HFFc6 (cell line): ENCODE measurements at regions not wholly inside any gene's neighbourhood (a gene's known extent, or its start where the extent isn't known, plus 50 kb on each side); places are given as distances from the start of the nearest gene placed in this dataset.

Experiments
- DNase-seq: peaks from one replicate; pipeline ENCODE4 v3.0.0-alpha.2; 2018
- H3K27ac Mint-ChIP-seq: 2 replicates; pipeline ENCODE4 v1.8.0; 2020; ENCODE audit warnings: mild to moderate bottlenecking, mixed read lengths
- H3K27me3 Mint-ChIP-seq: 2 replicates; pipeline ENCODE4 v1.8.0; 2021; ENCODE audit warnings: mild to moderate bottlenecking, moderate library complexity, mixed read lengths; ENCODE audit not compliant: insufficient read depth
- H3K36me3 Mint-ChIP-seq: 2 replicates; pipeline ENCODE4 v1.8.0; 2021; ENCODE audit warnings: low read depth, mixed read lengths
- H3K4me1 Mint-ChIP-seq: 2 replicates; pipeline ENCODE4 v1.8.0; 2020; ENCODE audit warnings: low read depth, mixed read lengths
- H3K4me3 Mint-ChIP-seq: 2 replicates; pipeline ENCODE4 v1.8.0; 2020; ENCODE audit warnings: mild to moderate bottlenecking, moderate library complexity, mixed read lengths
- H3K9me3 Mint-ChIP-seq: 2 replicates; pipeline ENCODE4 v1.8.0; 2020; ENCODE audit warnings: mild to moderate bottlenecking, mixed read lengths
- CTCF ChIP-seq: fragments of 200-600 bp; sonication (generic); IDR thresholded peaks from 2 replicates; pipeline ENCODE4 v1.5.0; 2021; ENCODE audit warnings: antibody characterized with exemption, mild to moderate bottlenecking

GRCh38 chr15:69828181-69828828, 269.4 kb downstream of the TLE3 start:
- Mint-ChIP-seq H3K4me1 (no peaks in the 10 kb centered on the region), H3K9me3 (no peaks in the 10 kb centered on the region)

GRCh38 chr15:69829974-69830373, 267.7 kb downstream of the TLE3 start:
- H3K27ac Mint-ChIP-seq: no peak overlapping the region
- H3K36me3 Mint-ChIP-seq: no peaks in the 10 kb centered on the region
- no peaks in the 10 kb centered on the region for H3K9me3 Mint-ChIP-seq
- H3K4me3 Mint-ChIP-seq: no peak overlapping the region
- DNase-seq: no peak
- H3K4me1 Mint-ChIP-seq: no peaks in the 10 kb centered on the region
- peaks cover 34% of the 10 kb centered on the region for H3K27me3 Mint-ChIP-seq
- no peak for TF ChIP-seq CTCF

More at GRCh38 chr15:69828181-69828828, 269.4 kb downstream of the TLE3 start:
- Mint-ChIP-seq H3K4me3 (no peak overlapping the region), H3K27ac (no peak overlapping the region), H3K27me3 (peaks cover 26% of the 10 kb centered on the region), H3K36me3 (no peaks in the 10 kb centered on the region)
- DNase-seq: no peak
- no peak for TF ChIP-seq CTCF

- Mint-ChIP-seq H3K9me3 (no peaks in the 10 kb centered on the region), H3K27ac (no peak overlapping the region), H3K4me1 (no peaks in the 10 kb centered on the region), H3K4me3 (no peak overlapping the region), H3K36me3 (no peaks in the 10 kb centered on the region), H3K27me3 (peaks cover 38% of the 10 kb centered on the region)
- DNase-seq: no peak
- TF ChIP-seq CTCF: no peak
Measured at GRCh38 chr15:69830430-69830829, 267.3 kb downstream of the TLE3 start.

GRCh38 chr15:69830876-69831275, 266.8 kb downstream of the TLE3 start:
- DNase-seq: no peak
- no peak for TF ChIP-seq CTCF
- Mint-ChIP-seq H3K4me1 (no peaks in the 10 kb centered on the region), H3K36me3 (no peaks in the 10 kb centered on the region), H3K27ac (no peak overlapping the region), H3K4me3 (no peak overlapping the region), H3K27me3 (peaks cover 43% of the 10 kb centered on the region), H3K9me3 (no peaks in the 10 kb centered on the region)

GRCh38 chr15:69834267-69834666, 263.4 kb downstream of the TLE3 start:
- H3K9me3 Mint-ChIP-seq: no peaks in the 10 kb centered on the region
- no peak for TF ChIP-seq CTCF
- H3K27me3 Mint-ChIP-seq: peaks cover 49% of the 10 kb centered on the region
- no peaks in the 10 kb centered on the region for H3K4me1 Mint-ChIP-seq
- no peaks in the 10 kb centered on the region for H3K36me3 Mint-ChIP-seq
- no peak overlapping the region for H3K4me3 Mint-ChIP-seq
- no peak overlapping the region for H3K27ac Mint-ChIP-seq
- no peak for DNase-seq
